A549 (cell line): ENCODE measurements at regions not wholly inside any gene's neighbourhood (a gene's known extent, or its start where the extent isn't known, plus 50 kb on each side); places are given as distances from the start of the nearest gene placed in this dataset.

Experiments used
- NFE2L2 ChIP-seq: fragments of 150-350 bp; conservative IDR thresholded peaks from 2 replicates; pipeline ENCODE4 v1.6.1; 2014; ENCODE audit warnings: low read length
- NPAS2 ChIP-seq: fragments of 250-450 bp; sonication (Bioruptor Pico); IDR thresholded peaks from 2 replicates; pipeline ENCODE4 v1.8.0; 2022; ENCODE audit warnings: mild to moderate bottlenecking, moderate library complexity, borderline replicate concordance
- TP53 ChIP-seq: fragments of 250-450 bp; sonication (Bioruptor Pico); IDR thresholded peaks from 2 replicates; pipeline ENCODE4 v1.5.0; 2021; ENCODE audit warnings: mild to moderate bottlenecking, moderate library complexity
- TF ChIP-seq, protein P1 (sequence below): fragments of 200-600 bp; sonication (generic); IDR thresholded peaks from 2 replicates; pipeline ENCODE4 v1.6.1; 2016; ENCODE audit warnings: antibody characterized with exemption, mild to moderate bottlenecking, moderate library complexity

DNA sequence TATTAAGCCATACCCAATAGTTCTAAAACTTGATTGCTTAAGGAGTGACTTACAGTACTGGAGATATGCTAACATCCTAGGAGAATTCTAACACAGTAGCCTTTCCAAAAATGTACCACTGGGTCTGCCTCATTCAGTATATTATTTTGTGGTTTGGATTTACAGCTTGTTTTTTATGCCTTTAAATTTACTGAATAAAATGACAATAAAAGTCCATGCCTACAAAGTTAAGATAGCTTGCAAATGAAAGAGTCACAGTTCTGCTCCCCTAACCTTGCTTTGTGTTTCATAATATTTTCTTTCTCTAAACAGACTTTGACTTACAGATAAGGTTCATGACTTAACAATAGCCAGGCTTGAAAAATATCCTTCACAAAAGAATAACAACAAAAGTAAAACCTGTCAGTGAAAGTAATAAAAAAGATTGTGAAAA, 951.1 kb upstream of the NUDT12 start:
- no peak for TF ChIP-seq TP53 (CRISPR knock-in tag)
- no peak for TF ChIP-seq NFE2L2
- no peak for TF ChIP-seq NPAS2 (CRISPR knock-in tag)
- TF ChIP-seq, protein P1, sequence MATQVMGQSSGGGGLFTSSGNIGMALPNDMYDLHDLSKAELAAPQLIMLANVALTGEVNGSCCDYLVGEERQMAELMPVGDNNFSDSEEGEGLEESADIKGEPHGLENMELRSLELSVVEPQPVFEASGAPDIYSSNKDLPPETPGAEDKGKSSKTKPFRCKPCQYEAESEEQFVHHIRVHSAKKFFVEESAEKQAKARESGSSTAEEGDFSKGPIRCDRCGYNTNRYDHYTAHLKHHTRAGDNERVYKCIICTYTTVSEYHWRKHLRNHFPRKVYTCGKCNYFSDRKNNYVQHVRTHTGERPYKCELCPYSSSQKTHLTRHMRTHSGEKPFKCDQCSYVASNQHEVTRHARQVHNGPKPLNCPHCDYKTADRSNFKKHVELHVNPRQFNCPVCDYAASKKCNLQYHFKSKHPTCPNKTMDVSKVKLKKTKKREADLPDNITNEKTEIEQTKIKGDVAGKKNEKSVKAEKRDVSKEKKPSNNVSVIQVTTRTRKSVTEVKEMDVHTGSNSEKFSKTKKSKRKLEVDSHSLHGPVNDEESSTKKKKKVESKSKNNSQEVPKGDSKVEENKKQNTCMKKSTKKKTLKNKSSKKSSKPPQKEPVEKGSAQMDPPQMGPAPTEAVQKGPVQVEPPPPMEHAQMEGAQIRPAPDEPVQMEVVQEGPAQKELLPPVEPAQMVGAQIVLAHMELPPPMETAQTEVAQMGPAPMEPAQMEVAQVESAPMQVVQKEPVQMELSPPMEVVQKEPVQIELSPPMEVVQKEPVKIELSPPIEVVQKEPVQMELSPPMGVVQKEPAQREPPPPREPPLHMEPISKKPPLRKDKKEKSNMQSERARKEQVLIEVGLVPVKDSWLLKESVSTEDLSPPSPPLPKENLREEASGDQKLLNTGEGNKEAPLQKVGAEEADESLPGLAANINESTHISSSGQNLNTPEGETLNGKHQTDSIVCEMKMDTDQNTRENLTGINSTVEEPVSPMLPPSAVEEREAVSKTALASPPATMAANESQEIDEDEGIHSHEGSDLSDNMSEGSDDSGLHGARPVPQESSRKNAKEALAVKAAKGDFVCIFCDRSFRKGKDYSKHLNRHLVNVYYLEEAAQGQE, result no peak
